ENCODE measurements at regions not wholly inside any gene's neighbourhood (a gene's known extent, or its start where the extent isn't known, plus 50 kb on each side); places are given as distances from the start of the nearest gene placed in this dataset.

DNA sequence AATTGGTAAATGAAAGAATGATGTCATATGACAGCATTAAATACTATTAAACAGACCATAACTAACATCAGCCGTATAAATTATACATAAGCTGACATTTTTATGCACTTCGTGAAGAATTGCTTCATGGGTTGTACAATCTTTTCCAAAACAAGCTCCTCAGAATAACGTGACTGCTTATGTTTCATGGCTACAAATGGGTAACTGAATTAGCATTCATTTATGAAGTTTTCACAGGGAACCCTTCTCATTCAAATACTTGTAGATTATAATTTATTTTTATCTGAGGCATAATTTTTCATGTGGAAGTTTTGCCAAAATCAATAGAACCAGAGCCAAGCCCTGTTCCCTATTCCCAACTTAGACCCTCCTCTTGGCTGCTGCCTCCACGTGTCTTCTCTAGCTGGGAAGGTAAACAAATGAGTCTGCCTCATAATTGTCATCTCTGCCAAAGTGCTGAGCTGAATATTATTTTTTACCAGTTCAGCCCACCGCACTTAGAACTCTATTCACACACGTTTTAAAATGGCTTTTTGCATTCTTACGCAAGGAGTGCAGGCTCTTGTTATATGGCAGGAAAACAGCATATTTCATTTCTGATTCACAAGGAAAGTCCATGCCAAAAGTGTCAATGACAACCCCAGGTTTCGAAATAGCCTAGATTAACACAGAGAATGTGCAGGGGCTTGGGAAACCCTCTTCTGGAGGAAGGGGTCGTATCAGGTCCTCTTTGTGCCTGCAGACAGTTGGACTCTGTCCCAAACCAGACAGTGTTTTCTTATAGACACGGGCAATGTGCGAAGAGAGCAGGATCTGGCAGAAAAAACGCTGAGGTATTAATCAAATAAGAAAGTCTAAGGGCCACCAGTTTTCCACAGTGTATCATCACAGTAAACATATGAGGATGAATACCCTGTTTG, 370.7 kb upstream of the MGMT start:
- no peaks in the 10 kb centered on the region for H3K9me3 ChIP-seq (ENCODE audit: insufficient read depth, low read length, severe bottlenecking)
- no peak for TF ChIP-seq EZH2 (IDR thresholded peaks at IDR 0.05; ENCODE audit: borderline replicate concordance, low read depth, low read length, severe bottlenecking)
- TF ChIP-seq, protein P1, sequence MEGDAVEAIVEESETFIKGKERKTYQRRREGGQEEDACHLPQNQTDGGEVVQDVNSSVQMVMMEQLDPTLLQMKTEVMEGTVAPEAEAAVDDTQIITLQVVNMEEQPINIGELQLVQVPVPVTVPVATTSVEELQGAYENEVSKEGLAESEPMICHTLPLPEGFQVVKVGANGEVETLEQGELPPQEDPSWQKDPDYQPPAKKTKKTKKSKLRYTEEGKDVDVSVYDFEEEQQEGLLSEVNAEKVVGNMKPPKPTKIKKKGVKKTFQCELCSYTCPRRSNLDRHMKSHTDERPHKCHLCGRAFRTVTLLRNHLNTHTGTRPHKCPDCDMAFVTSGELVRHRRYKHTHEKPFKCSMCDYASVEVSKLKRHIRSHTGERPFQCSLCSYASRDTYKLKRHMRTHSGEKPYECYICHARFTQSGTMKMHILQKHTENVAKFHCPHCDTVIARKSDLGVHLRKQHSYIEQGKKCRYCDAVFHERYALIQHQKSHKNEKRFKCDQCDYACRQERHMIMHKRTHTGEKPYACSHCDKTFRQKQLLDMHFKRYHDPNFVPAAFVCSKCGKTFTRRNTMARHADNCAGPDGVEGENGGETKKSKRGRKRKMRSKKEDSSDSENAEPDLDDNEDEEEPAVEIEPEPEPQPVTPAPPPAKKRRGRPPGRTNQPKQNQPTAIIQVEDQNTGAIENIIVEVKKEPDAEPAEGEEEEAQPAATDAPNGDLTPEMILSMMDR (IDR thresholded peaks at IDR 0.05; ENCODE audit: borderline replicate concordance, extremely low read depth, low read length, poor library complexity, severe bottlenecking), result no peak
- no peaks in the 10 kb centered on the region for H4K20me1 ChIP-seq (ENCODE audit: insufficient read depth, low read length)
- DNase-seq (no peak), ATAC-seq (ENCODE audit: insufficient read depth, low read depth) (no peak)
- no peaks in the 10 kb centered on the region for H3K79me2 ChIP-seq (ENCODE audit: insufficient read depth, low read length)
- no peak overlapping the region for H2AFZ ChIP-seq (ENCODE audit: low read depth, low read length)
- no peak overlapping the region for H3K4me3 ChIP-seq (ENCODE audit: low read depth in 1 of 2, low read length in 2 of 2)
- H3K4me1 ChIP-seq (ENCODE audit: insufficient read depth, low read length), result peaks cover 29% of the 10 kb centered on the region
- no peaks in the 10 kb centered on the region for H3K27me3 ChIP-seq (ENCODE audit: insufficient read depth, low read length, poor library complexity)
- H3K9ac ChIP-seq (ENCODE audit: low read depth, low read length), result no peak overlapping the region
- no peaks in the 10 kb centered on the region for H3K36me3 ChIP-seq (ENCODE audit: insufficient read depth, low read length)
- H3K27ac ChIP-seq (ENCODE audit: low read length), result no peak overlapping the region
- H3K4me2 ChIP-seq (ENCODE audit: insufficient read depth, low read length), result no peak overlapping the region

GRCh38 chr10:129097776-129098330, 369.2 kb upstream of the MGMT start:
- TF ChIP-seq, protein P1 (IDR thresholded peaks at IDR 0.05; ENCODE audit: borderline replicate concordance, extremely low read depth, low read length, poor library complexity, severe bottlenecking), result no peak
- TF ChIP-seq EZH2 (IDR thresholded peaks at IDR 0.05; ENCODE audit: borderline replicate concordance, low read depth, low read length, severe bottlenecking), result no peak
- Histone ChIP-seq H3K79me2 (ENCODE audit: insufficient read depth, low read length) (no peaks in the 10 kb centered on the region), H3K27ac (ENCODE audit: low read length) (no peak overlapping the region), H3K9ac (ENCODE audit: low read depth, low read length) (no peak overlapping the region), H3K4me2 (ENCODE audit: insufficient read depth, low read length) (no peak overlapping the region), H3K4me1 (ENCODE audit: insufficient read depth, low read length) (peaks cover 36% of the 10 kb centered on the region), H3K36me3 (ENCODE audit: insufficient read depth, low read length) (no peaks in the 10 kb centered on the region), H3K4me3 (ENCODE audit: low read depth in 1 of 2, low read length in 2 of 2) (no peak overlapping the region), H4K20me1 (ENCODE audit: insufficient read depth, low read length) (no peaks in the 10 kb centered on the region), H2AFZ (ENCODE audit: low read depth, low read length) (no peak overlapping the region), H3K9me3 (ENCODE audit: insufficient read depth, low read length, severe bottlenecking) (no peaks in the 10 kb centered on the region), H3K27me3 (ENCODE audit: insufficient read depth, low read length, poor library complexity) (no peaks in the 10 kb centered on the region)
- DNase-seq (peak; percentile 29), ATAC-seq (ENCODE audit: insufficient read depth, low read depth) (peak; percentile 49)

DNA sequence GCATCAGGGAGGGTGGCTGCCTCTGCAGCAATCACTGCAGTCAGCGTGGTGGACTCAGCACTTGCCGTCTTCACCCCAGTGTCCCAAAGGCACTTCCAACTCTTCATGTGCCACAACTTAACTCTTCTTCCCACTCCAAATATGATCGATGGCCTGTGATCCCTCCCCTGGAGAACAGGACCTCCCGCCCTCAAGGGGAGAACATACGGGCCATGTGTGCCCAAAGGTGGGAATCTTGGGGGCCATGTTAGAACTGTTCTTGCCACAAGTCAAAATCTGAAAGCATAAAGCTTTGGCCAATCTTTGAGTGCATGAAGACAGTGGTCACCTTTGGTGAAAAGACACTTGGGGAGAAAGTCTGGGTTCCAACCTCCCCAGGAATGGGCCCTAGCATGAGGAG, 368.5 kb upstream of the MGMT start:
- Histone ChIP-seq H3K4me2 (ENCODE audit: insufficient read depth, low read length) (no peak overlapping the region), H3K9me3 (ENCODE audit: insufficient read depth, low read length, severe bottlenecking) (no peaks in the 10 kb centered on the region), H3K4me3 (ENCODE audit: low read depth in 1 of 2, low read length in 2 of 2) (no peak overlapping the region), H3K9ac (ENCODE audit: low read depth, low read length) (no peak overlapping the region), H3K27ac (ENCODE audit: low read length) (no peak overlapping the region), H3K27me3 (ENCODE audit: insufficient read depth, low read length, poor library complexity) (no peaks in the 10 kb centered on the region), H3K79me2 (ENCODE audit: insufficient read depth, low read length) (no peaks in the 10 kb centered on the region), H4K20me1 (ENCODE audit: insufficient read depth, low read length) (no peaks in the 10 kb centered on the region), H3K4me1 (ENCODE audit: insufficient read depth, low read length) (peaks cover 37% of the 10 kb centered on the region), H3K36me3 (ENCODE audit: insufficient read depth, low read length) (no peaks in the 10 kb centered on the region), H2AFZ (ENCODE audit: low read depth, low read length) (no peak overlapping the region)
- TF ChIP-seq, protein P1 (IDR thresholded peaks at IDR 0.05; ENCODE audit: borderline replicate concordance, extremely low read depth, low read length, poor library complexity, severe bottlenecking), result no peak
- TF ChIP-seq EZH2 (IDR thresholded peaks at IDR 0.05; ENCODE audit: borderline replicate concordance, low read depth, low read length, severe bottlenecking), result no peak
- DNase-seq, result no peak
- ATAC-seq (ENCODE audit: insufficient read depth, low read depth), result no peak
